ENCODE measurements at regions not wholly inside any gene's neighbourhood (a gene's known extent, or its start where the extent isn't known, plus 50 kb on each side); places are given as distances from the start of the nearest gene placed in this dataset.

GRCh38 chr20:12928755-12929401 is 79.9 kb upstream of the SPTLC3 start:
- peak; percentile 20 for TF ChIP-seq CTCF (IDR thresholded peaks at IDR 0.05; ENCODE audit: low read depth, low read length, missing control alignments)
- in situ Hi-C loops (cut with HindIII; ENCODE audit: low pct_ligation_motif_present, low sequenced_read_pairs), result no loop called here
- DNase-seq, result peak; percentile 82

GRCh38 chr20:12936020-12936419 is 72.8 kb upstream of the SPTLC3 start:
- in situ Hi-C loops (cut with HindIII; ENCODE audit: low pct_ligation_motif_present, low sequenced_read_pairs), result no loop called here
- Histone ChIP-seq H3K27me3 (replicated peaks) (no peaks in the 10 kb centered on the region), H3K4me3 (ENCODE audit: low read depth, low read length) (no peak overlapping the region), H3K27ac (no peak overlapping the region), H3K36me3 (replicated peaks) (no peaks in the 10 kb centered on the region)
- TF ChIP-seq CTCF (IDR thresholded peaks at IDR 0.05; ENCODE audit: low read depth, low read length, missing control alignments), result no peak
- DNase-seq, result no peak

More at GRCh38 chr20:12928755-12929401, 79.9 kb upstream of the SPTLC3 start:
- Histone ChIP-seq H3K27me3 (replicated peaks) (no peaks in the 10 kb centered on the region), H3K36me3 (replicated peaks) (no peaks in the 10 kb centered on the region), H3K27ac (peak overlapping the region; percentile 83), H3K4me3 (ENCODE audit: low read depth, low read length) (no peak overlapping the region)

GRCh38 chr20:12936524-12936923 is 72.2 kb upstream of the SPTLC3 start:
- Histone ChIP-seq H3K27ac (no peak overlapping the region), H3K27me3 (replicated peaks) (no peaks in the 10 kb centered on the region), H3K36me3 (replicated peaks) (no peaks in the 10 kb centered on the region), H3K4me3 (ENCODE audit: low read depth, low read length) (no peak overlapping the region)
- no peak for DNase-seq
- in situ Hi-C loops (cut with HindIII; ENCODE audit: low pct_ligation_motif_present, low sequenced_read_pairs), result no loop called here
- TF ChIP-seq CTCF (IDR thresholded peaks at IDR 0.05; ENCODE audit: low read depth, low read length, missing control alignments), result no peak

- Histone ChIP-seq H3K4me3 (ENCODE audit: low read depth, low read length) (no peak overlapping the region), H3K27ac (no peak overlapping the region), H3K36me3 (replicated peaks) (no peaks in the 10 kb centered on the region), H3K27me3 (replicated peaks) (no peaks in the 10 kb centered on the region)
- TF ChIP-seq CTCF (IDR thresholded peaks at IDR 0.05; ENCODE audit: low read depth, low read length, missing control alignments), result no peak
- in situ Hi-C loops (cut with HindIII; ENCODE audit: low pct_ligation_motif_present, low sequenced_read_pairs), result no loop called here
- no peak for DNase-seq
Observed at GRCh38 chr20:12941025-12941424, 67.7 kb upstream of the SPTLC3 start.

GRCh38 chr20:12942123-12942522 is 66.6 kb upstream of the SPTLC3 start:
- DNase-seq, result no peak
- Histone ChIP-seq H3K36me3 (replicated peaks) (no peaks in the 10 kb centered on the region), H3K4me3 (ENCODE audit: low read depth, low read length) (no peak overlapping the region), H3K27me3 (replicated peaks) (no peaks in the 10 kb centered on the region), H3K27ac (no peak overlapping the region)
- TF ChIP-seq CTCF (IDR thresholded peaks at IDR 0.05; ENCODE audit: low read depth, low read length, missing control alignments), result no peak
- in situ Hi-C loops (cut with HindIII; ENCODE audit: low pct_ligation_motif_present, low sequenced_read_pairs), result no loop called here

DNA sequence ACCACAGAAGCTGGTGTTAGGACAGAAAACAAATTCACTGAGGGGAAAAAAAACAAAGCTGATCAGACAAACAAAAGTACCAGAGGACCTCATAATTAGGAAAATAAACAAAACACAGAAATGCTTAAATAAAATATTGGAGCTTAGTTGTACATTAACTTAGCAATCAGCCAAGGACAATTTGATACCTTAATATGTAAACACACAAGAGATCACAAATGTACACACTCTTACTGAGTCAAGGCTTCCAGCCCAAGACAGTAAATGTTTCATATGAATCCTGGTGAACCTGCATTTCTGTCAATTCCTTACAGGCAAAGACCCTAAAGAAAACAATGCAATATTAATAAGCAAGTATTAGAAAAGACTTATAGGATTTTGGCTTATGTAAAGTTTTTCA is 62.0 kb upstream of the SPTLC3 start:
- Histone ChIP-seq H3K27ac (no peak overlapping the region), H3K27me3 (replicated peaks) (no peaks in the 10 kb centered on the region), H3K4me3 (ENCODE audit: low read depth, low read length) (no peak overlapping the region), H3K36me3 (replicated peaks) (no peaks in the 10 kb centered on the region)
- TF ChIP-seq CTCF (IDR thresholded peaks at IDR 0.05; ENCODE audit: low read depth, low read length, missing control alignments), result no peak
- no peak for DNase-seq
- in situ Hi-C loops (cut with HindIII; ENCODE audit: low pct_ligation_motif_present, low sequenced_read_pairs), result no loop called here

Data from brain microvascular endothelial cell (primary cell).